NCI-H82 (cell line): ENCODE measurements at regions not wholly inside any gene's neighbourhood (a gene's known extent, or its start where the extent isn't known, plus 50 kb on each side); places are given as distances from the start of the nearest gene placed in this dataset.

Source experiments
- DNase-seq: peaks from one replicate; lab custom pipeline; 2025; lab: John Stamatoyannopoulos, UW

DNA sequence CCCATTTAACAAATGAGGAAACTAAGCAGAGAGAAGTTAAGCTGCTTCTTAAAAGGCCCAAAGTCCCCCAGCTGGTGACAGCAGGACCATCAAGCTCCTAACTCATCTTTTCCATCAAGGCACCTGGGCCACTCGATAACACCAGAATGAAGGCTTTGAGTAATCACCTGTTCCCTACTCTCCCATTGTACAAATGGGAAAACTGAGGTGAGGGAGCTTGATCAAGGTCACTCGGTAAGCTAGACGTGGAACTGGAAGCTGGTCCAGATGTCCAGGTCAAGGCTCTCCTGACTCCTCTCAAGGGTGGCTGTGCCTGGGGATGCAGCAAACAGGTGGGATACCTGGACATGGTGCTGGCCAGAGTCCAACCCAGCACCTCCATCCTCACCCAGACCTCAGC, 90.6 kb upstream of the SHB start:
- peak; percentile 4 for DNase-seq

DNA sequence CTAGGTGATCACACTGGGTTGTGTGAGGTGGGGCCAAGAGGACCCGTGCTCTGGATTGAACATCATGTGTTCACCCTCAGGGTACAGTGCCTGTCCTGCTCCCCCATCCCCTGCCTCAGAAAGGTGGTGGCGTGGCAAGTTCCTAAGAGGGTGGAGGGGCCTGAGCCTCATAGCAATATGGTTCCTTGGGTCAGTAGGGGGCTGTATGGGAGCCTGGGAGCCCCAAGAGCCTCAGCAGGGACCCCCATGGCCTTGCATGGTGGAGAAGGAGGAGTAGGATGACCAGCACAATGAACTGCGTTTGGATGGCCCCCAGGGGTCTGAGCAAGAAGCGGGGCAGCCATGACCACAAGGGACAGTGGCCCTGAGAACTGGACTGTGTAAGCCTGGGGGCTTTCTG, 89.6 kb upstream of the SHB start:
- DNase-seq, result no peak

DNA sequence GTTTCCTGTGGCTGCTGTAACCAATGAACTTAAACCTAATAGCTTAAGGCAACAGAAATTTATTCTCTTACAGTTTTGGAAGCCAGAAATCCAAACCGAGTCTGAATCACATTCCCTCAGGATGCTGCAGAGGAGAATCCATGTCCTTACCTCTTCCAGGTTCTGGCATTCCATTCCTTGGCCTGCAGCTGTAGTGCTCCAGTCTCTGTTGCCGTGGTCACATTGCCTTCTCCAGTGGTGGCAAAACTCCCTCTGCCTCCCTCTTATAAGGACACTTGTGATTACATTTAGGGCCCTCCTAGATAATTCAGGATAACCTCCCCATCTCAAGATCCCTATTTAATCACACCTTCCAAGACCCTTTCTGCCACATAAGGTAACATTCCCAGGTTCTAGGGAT, 88.7 kb upstream of the SHB start:
- no peak for DNase-seq

DNA sequence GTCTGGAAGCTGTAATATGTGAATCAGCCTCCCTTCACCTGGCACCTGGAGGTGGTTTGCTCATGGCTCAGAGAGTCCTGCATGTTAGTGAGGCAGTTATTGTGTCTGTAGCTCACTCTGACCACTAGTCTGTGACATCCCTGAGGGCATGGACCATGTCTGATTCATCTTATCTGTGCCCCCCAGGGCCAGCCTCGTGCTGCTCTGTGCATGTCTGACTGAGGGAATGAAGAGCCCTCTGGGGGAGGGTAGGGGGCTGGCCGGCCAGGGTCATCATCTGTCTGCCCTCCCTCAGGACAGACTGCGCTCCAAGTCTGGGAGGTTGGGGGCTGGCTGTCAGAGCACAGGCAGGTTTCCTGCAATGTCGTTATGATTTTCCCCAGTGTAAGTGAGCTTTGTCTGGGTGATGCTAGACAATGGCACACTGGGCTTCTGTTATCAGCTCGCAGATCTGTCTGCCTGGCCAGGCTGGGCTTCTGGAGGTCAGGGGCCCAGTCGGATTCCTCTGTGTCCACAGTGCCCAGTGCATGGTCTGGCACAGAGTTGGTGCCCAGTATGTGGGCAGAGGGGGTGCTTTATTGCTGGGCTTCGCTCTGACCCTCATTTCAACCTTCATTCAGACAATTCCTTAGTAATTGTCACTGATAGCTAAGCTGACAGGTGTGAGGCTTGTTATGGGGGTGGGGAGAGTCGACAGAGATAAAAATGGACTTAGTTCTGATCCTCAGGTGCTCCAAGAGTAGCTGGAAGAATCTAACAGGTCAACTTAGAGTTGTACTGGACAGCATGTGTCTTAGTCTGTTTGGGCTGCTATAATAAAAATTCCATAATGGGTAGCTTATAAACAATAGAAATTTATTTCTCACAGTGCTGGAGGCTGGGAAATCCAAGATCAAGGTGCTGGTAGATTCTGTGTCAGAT, 85.7 kb upstream of the SHB start:
- DNase-seq, result peak; percentile 26

DNA sequence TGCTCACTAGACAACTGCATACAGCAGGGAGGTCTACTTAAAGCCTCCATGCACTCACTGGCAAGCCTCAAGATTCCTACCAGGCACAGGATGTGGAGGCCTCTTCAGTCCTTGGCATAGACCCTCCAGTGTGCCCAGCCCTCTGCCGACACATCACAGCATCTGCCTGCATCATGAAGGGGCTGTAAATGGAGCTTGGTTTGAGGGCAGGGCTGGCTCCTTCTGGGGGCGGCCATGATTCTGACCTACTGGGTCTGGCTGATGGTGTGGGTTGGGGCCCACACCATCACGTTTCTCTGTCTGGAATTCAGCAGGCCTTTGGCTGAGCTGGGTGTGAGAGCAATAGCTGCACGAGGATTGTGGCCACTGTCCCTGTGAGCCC, 84.9 kb upstream of the SHB start:
- DNase-seq, result no peak

DNA sequence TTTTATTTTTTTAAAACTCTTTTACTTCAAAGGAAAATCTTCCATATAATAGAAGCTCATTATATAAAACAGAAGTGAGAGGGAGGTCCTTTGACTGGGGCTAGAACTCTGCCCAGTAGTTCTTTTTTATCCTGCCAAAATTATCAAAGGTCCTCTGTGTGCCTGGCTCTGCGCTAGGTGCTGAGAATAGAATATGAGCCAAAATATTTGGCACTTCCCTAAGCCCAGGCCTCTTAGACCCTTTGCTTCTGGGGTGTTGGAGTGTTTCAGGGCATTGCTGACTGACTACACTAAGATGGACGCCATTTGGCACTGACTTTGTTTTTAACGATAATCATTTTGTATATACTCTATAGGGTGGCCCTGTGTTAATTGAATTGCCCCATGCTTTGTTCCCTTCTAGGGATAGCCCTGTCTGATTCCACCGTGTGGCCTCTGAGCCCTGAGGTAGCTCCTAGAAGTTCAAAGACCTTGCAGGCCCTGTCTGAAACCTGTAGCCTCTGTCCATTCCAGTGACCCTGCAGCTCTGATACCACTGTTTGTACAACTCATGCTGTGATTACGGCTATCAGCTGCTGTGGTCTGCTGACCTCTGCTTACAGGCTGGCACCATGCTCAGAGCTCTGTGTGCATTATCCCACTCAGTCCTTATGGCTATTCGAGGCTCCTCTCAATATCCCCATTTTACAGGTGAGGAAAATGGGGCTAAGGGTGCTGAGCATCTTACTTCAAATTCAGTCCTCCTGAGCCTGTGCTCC, 84.3 kb upstream of the SHB start:
- no peak for DNase-seq

DNA sequence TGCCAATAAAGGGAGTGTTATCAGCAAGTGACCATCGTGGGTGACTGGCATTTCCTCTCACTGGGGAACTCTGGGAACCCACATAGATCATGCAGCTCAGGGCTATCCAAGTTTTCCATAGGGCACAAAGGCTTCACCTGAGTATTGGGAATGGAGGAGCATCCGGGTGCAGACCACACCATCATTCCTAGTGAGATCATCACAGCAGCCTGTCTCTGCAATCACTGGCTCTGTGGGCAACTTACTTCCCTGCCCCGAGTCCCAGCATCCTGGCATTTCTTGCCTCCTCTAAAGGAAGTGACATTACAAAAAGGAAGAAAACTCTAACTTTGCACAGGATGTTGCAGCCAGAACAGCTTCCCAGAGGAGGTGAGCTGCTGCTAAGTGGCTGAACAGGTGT, 80.6 kb upstream of the SHB start:
- no peak for DNase-seq

DNA sequence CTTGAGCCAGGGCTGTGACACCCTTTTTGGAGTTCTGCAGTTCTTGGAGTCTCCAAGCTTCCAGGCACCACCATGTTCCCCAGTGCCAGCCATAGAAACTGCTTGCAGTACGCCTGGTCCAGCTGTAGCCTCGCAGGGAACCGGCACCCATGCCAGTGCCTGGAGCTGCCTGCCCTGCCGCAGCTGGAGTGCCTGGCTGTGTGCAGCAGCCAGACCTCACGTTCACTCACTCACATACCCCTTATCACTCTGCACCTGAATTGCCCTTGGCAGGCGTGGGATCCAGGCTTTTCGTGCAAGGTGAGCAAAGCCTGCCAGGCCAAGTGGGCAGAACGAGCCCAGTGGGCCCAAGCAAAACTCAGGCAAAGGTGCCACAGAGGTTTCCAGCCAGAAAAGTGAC, 77.8 kb upstream of the SHB start:
- DNase-seq, result no peak

DNA sequence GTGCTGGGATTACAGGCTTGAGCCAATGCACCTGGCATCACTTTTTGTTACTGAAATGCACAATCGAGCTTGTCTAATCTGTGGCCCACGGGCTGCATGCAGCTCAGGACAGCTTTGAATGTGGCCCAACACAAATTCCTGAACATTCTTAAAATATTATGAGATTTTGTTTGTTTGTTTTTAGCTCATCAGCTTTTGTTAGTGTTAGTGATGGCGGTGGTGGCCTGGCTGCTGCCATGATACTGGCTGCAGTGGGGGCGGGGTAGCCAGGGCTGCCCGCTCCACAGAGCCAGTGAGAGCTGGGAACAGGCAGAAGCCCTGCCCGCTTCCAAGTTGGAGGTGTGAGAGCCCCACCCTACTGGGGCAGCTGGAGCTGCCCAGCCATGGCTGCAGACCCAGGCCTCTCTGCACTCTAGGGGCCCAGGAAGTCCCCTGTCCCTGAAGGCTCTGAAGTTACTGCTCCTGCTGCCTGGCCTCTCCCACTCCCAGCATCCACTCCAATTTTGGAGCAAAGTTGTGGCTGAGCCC, 76.6 kb upstream of the SHB start:
- DNase-seq, result no peak

DNA sequence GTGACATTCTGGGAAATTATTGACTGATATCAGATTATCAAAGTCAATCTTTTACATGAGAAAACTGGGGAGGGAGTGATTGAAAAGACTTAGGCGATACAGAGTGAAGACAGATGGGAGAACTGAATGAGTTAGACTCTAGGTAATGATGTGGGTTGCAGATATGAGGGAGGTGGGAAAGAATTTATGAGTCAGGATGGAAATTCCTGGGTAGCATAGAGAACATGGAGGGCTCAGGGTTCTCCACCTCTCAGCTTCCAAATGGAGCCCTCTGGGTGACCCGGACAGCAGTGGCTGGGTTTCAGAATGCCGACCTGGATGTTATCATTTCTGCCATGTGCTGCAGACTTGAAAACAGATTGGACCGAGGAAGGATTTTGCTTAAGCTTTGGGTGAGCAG, 75.4 kb upstream of the SHB start:
- DNase-seq, result peak; percentile 18

DNA sequence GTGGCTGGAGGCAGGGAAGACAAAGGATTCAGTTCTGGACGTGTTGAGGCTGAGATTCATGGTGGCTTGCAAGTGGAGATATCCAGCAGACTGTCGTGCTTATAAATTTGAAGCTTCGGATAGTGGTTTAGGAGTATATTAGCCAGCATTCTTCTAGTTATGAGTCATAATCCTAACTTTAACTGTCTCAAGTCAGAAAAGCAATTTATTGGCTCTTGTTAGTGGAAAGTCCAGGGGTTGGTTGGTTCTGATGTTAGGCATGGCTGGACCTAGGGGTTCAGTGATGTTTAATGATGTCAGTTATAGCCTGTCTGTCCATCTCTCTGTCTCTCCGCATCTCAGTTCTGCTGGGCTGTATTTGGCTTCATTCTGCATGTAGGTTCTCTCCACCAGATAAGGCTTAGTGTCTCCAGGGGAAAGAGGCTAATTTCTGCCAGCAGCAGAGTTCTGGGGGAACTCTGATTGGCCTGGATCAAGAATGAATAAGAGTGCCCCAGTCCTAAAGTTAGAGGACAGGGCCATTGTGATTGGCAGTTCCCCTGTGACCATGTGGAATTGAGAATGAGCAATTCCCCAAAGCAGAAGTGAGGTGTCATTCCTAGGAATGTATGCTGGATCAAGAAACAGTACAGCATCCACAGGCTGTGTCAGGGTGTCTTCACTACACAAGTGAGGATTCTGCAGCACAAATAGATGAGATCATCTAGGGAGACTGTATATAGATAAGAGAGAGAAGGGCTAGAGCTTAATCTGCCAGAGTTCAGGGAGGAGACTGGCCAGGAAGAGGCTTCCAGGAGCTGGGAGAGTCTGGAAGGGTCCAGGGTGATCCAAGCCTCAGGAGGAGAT, 72.9 kb upstream of the SHB start:
- peak; percentile 44 for DNase-seq

DNA sequence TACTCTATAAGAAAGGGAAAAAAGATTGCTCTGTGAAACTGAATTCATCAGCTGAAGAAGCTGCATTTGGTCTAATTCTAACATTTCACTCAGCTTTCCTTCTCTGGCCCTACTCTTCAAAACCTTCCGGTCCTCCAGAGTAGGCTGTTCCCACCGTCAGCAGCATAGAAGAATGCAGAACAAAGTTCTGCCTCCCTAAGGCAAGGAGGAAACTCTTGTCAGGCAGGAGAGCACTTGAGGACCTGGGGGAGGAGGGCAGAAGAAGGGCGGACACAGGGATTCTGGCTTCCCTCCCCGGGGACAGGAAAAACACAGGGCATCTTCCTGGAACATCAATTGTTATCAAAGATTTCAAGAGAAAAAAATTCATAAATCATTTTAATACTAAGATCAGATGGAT, 69.2 kb upstream of the SHB start:
- DNase-seq, result no peak

DNA sequence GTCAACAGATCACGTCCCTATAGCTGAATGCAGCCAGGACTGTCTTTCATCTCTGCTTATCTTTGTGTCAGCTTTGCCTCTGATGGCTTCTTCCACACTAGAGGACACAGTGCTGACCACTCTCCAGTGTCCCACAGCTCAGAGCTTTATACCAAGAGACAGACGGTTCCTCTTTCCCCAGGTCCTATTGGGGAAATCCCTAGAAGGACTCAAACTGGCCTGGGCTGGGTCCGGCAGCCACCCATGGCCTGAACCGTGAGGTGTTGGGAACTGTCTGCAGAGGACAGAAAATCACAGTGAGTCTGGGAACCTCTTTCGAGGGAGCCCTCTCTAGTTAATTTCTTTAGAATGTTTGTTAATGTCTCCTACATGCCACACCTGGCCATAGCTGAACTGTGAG, 68.3 kb upstream of the SHB start:
- no peak for DNase-seq

DNA sequence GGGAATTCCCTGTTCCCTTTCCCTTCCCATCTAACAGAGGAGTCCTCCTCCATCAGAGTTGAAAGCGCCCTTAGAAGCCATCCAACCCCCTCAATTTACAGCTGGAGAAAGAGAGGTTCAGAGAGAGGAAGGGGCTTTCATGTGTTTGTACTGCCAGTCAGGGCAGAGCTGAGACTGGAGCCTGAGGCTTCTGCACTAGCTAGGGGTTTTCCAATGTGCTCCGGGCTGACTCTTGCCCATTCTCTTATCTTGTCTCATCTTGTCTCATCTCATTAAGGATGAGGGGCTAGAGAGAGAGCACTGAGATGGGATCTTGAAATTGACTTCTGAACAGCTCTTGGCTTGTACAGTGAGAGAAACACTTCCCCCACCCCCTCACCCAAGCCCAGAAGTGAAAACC, 67.4 kb upstream of the SHB start:
- no peak for DNase-seq

DNA sequence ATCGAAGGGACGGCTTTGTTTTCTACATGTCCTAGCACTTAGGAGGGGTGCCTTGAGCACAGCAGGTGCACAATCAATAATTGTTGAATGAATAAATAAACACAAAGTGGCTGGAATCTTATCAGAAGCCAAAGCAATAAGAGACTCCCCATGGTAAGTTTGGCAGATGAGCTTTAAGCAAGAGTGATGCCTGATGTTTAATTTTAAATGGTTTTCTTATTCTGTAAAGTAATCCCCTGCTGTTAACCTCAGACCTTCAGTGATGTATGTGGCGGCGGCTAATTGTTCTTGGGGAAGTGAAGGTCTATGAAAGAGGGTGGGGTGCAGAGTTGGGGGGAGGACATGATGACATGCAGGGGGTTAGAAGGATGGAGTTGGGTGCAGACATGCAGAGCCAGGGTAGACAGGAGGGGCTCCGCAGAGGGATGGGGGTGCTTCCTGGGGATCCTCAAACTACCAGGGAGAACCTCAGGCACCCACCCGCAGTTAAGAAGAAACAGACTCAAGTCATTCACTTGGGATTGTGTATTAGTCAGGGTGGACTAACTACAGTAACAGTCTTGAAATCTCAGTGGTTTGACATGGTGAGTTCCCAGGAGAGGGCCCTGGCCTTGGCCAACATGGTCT, 65.7 kb upstream of the SHB start:
- DNase-seq, result no peak

DNA sequence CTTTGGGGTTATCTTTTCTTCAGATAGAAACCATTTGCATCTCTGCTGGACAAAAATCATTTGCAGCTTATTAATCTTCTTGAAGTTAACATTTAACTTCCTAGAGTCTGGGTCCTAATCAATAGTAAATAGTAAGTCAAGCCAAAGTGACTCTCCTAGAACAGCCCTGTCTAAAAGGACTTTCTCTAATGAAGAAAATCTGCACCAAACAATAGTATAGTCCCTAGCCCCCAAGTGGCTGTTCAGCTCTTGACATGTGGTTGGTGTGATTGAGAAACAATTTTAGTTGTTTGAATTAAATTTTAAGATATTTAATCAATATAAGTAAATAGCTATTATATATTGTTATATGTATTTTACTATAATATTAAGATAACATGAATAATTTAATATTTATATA, 64.6 kb upstream of the SHB start:
- no peak for DNase-seq

DNA sequence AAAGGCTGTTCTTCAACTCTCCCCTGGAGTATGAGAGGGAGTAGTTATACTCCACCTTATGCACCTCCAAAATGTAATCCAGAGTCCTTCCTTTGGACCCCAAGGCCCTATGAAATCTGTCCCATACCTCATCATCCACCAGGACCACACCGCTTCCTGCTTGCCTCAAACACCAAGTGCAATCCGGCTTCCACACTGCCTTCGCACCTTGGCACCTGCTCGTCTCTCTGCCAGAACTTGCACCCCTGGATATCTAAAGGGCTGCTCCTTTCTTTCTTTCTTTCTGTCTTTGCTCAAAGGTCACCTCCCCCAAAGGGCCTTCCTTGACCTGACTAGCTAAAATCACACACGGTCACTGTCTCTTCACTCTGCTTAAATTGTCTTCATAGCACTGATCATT, 63.9 kb upstream of the SHB start:
- DNase-seq, result no peak

DNA sequence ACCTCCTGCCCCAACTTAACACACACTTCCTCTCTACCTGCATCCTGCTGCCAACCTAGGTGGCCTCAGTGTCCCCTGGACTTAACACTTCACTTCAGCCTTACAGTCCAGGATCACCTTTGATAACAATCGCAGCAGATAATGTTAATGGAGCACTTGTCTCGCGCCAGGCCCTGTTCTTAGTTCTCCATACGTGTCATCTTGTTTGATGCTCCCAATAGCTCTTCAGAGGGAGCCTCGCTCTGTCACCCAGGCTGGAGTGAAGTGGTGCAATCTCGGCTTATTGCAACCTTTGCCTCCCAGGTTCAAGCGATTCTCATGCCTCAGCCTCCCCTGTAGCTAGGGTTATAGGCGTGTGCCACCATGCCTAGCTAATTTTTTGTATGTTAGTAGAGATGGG, 62.7 kb upstream of the SHB start:
- no peak for DNase-seq

DNA sequence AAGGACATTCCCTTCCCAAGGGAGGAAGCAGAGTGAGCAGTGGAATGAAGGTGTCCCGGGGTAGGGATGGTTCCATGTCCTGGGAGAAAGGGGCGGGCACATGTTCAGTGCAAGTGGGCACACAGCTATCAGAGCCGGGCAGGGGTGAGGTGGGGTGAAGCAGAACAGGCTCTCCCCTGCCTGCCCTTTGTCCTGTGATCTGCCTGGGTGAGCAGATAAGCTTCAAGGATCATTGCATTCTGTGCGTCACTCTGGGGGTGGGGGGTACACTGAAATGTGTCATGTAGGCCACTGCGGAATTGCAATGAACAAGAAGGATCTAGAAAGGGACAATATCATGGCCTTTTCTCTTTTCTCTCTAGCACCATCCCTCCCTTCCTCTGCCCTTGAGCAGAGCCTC, 61.7 kb upstream of the SHB start:
- no peak for DNase-seq

DNA sequence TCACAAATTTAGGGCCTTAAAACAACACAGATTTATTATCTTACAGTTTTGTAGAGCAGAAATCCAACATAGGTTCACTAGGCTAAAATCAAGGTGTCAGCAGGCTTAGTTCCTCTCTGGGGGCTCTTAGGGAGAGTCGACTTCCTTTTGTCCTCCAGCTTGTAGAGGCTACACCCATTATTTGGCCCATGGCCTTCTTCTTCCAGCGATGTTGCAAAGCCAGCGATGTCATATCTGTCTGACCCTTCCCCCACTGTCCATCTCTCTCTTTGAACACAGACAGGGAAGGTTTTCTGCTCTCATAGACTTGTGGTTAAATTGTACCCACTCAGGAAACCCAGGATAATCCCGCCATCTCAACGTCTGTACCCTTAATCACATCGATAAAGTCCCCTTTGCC, 60.3 kb upstream of the SHB start:
- DNase-seq, result no peak

DNA sequence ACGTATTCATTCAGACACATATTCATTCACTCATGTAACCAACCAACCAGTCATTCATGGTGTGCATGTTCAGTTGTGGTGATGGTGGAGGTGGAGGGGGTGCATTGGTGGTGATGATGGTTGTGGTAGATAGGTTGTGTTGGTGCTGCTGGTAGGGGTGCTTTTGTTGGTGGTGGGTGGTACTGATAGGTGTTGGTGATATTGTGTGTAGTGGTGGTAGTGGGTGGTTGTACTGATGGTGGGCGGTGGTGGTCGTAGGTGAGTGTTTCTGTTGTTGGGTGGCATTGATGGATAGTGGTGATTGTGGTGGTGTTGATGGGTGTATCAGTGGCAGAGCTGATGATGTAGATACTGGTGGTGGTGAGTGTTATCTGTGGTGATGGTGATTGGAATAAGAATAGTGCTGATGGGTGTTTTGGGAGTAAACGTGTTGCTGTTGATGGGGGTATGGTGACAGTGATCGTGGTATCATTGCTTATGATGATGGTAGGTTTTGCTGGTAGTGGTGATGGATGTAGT, 59.8 kb upstream of the SHB start:
- DNase-seq, result no peak
